Heart left ventricle (tissue), 13 donors: ENCODE measurements at regions not wholly inside any gene's neighbourhood (a gene's known extent, or its start where the extent isn't known, plus 50 kb on each side); places are given as distances from the start of the nearest gene placed in this dataset.

Experiments used
- CTCF ChIP-seq, 12 donors: fragments of 200-600 bp; sonication (generic) in 4 of 12; IDR thresholded peaks; one replicate each; pipeline versions ENCODE4 v1.5.0 to v1.8.0; 2018 to 2022; ENCODE audit warnings: antibody characterized with exemption in 12 of 12, mild to moderate bottlenecking in 5 of 12
- POLR2A ChIP-seq, 2 donors: fragments of 450-650 bp; IDR thresholded peaks; one replicate each; pipeline ENCODE4 v1.6.1; 2017; ENCODE audit warnings: antibody characterized with exemption in 2 of 2, mild to moderate bottlenecking in 2 of 2, moderate library complexity in 2 of 2
- donor health status: ischemic (EF 13 %, LVEDD 7.1; RV severe dilation, severe dysfunction).
- donor health status: DM: no; HTN: yes; CAD: no.
- donor health status: DM: no; HTN: no; CAD: no.
- donor health status: ischemic (EF 25% LVEDD 6.9; RV normal size, moderate dysfunction).
- donor health status: ischemic (EF 25% LVEDD 5.7; RV mildly dilated, moderate dysfunction).
- donor health status: ischemic (EF 35%, LVEDD 5.7; RV mildly dilated, moderate dysfunction).
- donor health status: nonischemic (EF 11% LVEDD 7.7; RV severe dilation, severe dysfunction).
- donor health status: DM: yes; HTN: yes; CAD: no.
- donor health status: PGD.
- donor health status: ischemic (EF 29% LVEDD 5.4; RV normal size, mild dysfunction).
- donor health status: nonischemic (EF 23%, LVEDD 6.1; RV moderate dilation, normal function).

GRCh38 chr14:99098199-99098598, 173.8 kb downstream of the BCL11B start:
- TF ChIP-seq CTCF (IDR thresholded peaks at IDR 0.05) (no peak), POLR2A (IDR thresholded peaks at IDR 0.05) (no peak)
